Ramos (cell line): ENCODE measurements at regions not wholly inside any gene's neighbourhood (a gene's known extent, or its start where the extent isn't known, plus 50 kb on each side); places are given as distances from the start of the nearest gene placed in this dataset.

Source experiments
- in situ Hi-C: fragments of 300-500 bp; cut with MboI; formaldehyde crosslinking; loops from one replicate; pipeline ENCODE4 v1.14.3; 2022; ENCODE audit warnings: low sequenced_read_pairs; ENCODE audit not compliant: unreplicated experiment

- in situ Hi-C loops = loop anchor here (5.0 to 10.0 kb wide), 2 partner anchors 101 to 364 kb away; no protein-coding TSS in a partner anchor
These were observed 60.1 kb upstream of the WSB1 start for GRCh38 chr17:27233776-27234175.

- in situ Hi-C loops = loop anchor here (10.0 kb wide), 1 partner anchor 98 kb away; no protein-coding TSS in a partner anchor
These were observed 57.1 kb upstream of the WSB1 start for GRCh38 chr17:27236717-27237315.

- in situ Hi-C loops = loop anchor here (10.0 kb wide), 1 partner anchor 97 kb away; no protein-coding TSS in a partner anchor
These were observed 56.0 kb upstream of the WSB1 start for GRCh38 chr17:27237890-27238289.

- in situ Hi-C loops = loop anchor here (10.0 kb wide), 1 partner anchor 96 kb away; no protein-coding TSS in a partner anchor
These were observed 54.9 kb upstream of the WSB1 start for GRCh38 chr17:27239046-27239445.

GRCh38 chr17:27239584-27239983 lies 54.3 kb upstream of the WSB1 start:
- in situ Hi-C loops = loop anchor here (10.0 kb wide), 1 partner anchor 95 kb away; no protein-coding TSS in a partner anchor

GRCh38 chr17:27240086-27240801 lies 53.7 kb upstream of the WSB1 start:
- in situ Hi-C loops = no loop called here

GRCh38 chr17:27240802-27241155 lies 53.1 kb upstream of the WSB1 start:
- in situ Hi-C loops = no loop called here

GRCh38 chr17:27241346-27241946 lies 52.5 kb upstream of the WSB1 start:
- in situ Hi-C loops = no loop called here

- in situ Hi-C loops = no loop called here
These were observed 51.0 kb upstream of the WSB1 start for GRCh38 chr17:27242951-27243350.

- in situ Hi-C loops = no loop called here
These were observed 49.9 kb upstream of the WSB1 start for GRCh38 chr17:27244011-27244410.
